LNCaP clone FGC (cell line): ENCODE measurements at regions not wholly inside any gene's neighbourhood (a gene's known extent, or its start where the extent isn't known, plus 50 kb on each side); places are given as distances from the start of the nearest gene placed in this dataset.
"Not testable (repeated sequence)": the region's sequence is repeated elsewhere in the genome, so short reads cannot be mapped to it uniquely, and the experiment has no call there.

Experiments used
- DNase-seq: peaks from one replicate; pipeline ENCODE4 v3.0.0-alpha.2; 2011; ENCODE audit warnings: low read depth
- H3K4me3 ChIP-seq: 2 replicates; pipeline ENCODE4 v1.5.1; 2011; ENCODE audit warnings: mild to moderate bottlenecking, low read depth, low read length, control low read depth
- CTCF ChIP-seq: IDR thresholded peaks from 2 replicates; pipeline ENCODE4 v1.5.1; 2012; ENCODE audit warnings: mild to moderate bottlenecking; ENCODE audit not compliant: control insufficient read depth, insufficient read depth; ENCODE audit errors: extremely low read depth

GRCh38 chr16:87209808-87210512 is 107.2 kb downstream of the C16orf95 start:
- no peak for TF ChIP-seq CTCF
- no peak overlapping the region for H3K4me3 ChIP-seq
- no peak for DNase-seq

- TF ChIP-seq CTCF, result no peak
- no peak overlapping the region for H3K4me3 ChIP-seq
Measured at GRCh38 chr16:87210894-87211293, 106.3 kb downstream of the C16orf95 start.

GRCh38 chr16:87212026-87212425 is 105.2 kb downstream of the C16orf95 start:
- DNase-seq, result no peak
- no peak overlapping the region for H3K4me3 ChIP-seq
- no peak for TF ChIP-seq CTCF

More at GRCh38 chr16:87210894-87211293, 106.3 kb downstream of the C16orf95 start:
- DNase-seq, result no peak

GRCh38 chr16:87213536-87213935 is 103.7 kb downstream of the C16orf95 start:
- H3K4me3 ChIP-seq, result no peak overlapping the region
- no peak for TF ChIP-seq CTCF
- no peak for DNase-seq

- no peak for TF ChIP-seq CTCF
Measured at GRCh38 chr16:87216148-87216840, 100.9 kb downstream of the C16orf95 start.

GRCh38 chr16:87216841-87217275 is 100.3 kb downstream of the C16orf95 start:
- no peak for DNase-seq
- H3K4me3 ChIP-seq, result no peak overlapping the region
- no peak for TF ChIP-seq CTCF

More at GRCh38 chr16:87216148-87216840, 100.9 kb downstream of the C16orf95 start:
- DNase-seq, result no peak
- H3K4me3 ChIP-seq, result no peak overlapping the region

- not testable (repeated sequence) for H3K4me3 ChIP-seq, DNase-seq
Measured at GRCh38 chr16:87217802-87218201, 99.4 kb downstream of the C16orf95 start.
